ENCODE measurements at regions not wholly inside any gene's neighbourhood (a gene's known extent, or its start where the extent isn't known, plus 50 kb on each side); places are given as distances from the start of the nearest gene placed in this dataset.

DNA sequence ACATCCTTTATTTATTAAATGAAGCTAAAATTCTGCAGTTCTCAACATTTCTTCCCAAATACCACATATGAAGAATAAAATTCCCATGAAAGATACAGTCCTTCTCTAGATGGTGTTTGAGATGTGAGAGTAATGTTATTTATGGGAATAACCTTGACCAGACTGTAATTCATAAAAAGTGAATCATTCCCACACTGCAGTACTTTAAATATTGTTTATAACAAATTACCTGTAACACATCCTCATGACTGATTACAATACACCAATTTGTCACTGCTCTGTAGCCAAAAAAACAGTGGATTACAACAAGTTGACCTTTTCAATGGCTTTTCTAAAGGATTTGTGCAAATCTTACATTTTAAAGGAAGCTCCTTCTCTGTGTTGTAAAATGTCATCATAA lies 651.3 kb downstream of the NSUN3 start (continued):
- TF ChIP-seq, protein P1, sequence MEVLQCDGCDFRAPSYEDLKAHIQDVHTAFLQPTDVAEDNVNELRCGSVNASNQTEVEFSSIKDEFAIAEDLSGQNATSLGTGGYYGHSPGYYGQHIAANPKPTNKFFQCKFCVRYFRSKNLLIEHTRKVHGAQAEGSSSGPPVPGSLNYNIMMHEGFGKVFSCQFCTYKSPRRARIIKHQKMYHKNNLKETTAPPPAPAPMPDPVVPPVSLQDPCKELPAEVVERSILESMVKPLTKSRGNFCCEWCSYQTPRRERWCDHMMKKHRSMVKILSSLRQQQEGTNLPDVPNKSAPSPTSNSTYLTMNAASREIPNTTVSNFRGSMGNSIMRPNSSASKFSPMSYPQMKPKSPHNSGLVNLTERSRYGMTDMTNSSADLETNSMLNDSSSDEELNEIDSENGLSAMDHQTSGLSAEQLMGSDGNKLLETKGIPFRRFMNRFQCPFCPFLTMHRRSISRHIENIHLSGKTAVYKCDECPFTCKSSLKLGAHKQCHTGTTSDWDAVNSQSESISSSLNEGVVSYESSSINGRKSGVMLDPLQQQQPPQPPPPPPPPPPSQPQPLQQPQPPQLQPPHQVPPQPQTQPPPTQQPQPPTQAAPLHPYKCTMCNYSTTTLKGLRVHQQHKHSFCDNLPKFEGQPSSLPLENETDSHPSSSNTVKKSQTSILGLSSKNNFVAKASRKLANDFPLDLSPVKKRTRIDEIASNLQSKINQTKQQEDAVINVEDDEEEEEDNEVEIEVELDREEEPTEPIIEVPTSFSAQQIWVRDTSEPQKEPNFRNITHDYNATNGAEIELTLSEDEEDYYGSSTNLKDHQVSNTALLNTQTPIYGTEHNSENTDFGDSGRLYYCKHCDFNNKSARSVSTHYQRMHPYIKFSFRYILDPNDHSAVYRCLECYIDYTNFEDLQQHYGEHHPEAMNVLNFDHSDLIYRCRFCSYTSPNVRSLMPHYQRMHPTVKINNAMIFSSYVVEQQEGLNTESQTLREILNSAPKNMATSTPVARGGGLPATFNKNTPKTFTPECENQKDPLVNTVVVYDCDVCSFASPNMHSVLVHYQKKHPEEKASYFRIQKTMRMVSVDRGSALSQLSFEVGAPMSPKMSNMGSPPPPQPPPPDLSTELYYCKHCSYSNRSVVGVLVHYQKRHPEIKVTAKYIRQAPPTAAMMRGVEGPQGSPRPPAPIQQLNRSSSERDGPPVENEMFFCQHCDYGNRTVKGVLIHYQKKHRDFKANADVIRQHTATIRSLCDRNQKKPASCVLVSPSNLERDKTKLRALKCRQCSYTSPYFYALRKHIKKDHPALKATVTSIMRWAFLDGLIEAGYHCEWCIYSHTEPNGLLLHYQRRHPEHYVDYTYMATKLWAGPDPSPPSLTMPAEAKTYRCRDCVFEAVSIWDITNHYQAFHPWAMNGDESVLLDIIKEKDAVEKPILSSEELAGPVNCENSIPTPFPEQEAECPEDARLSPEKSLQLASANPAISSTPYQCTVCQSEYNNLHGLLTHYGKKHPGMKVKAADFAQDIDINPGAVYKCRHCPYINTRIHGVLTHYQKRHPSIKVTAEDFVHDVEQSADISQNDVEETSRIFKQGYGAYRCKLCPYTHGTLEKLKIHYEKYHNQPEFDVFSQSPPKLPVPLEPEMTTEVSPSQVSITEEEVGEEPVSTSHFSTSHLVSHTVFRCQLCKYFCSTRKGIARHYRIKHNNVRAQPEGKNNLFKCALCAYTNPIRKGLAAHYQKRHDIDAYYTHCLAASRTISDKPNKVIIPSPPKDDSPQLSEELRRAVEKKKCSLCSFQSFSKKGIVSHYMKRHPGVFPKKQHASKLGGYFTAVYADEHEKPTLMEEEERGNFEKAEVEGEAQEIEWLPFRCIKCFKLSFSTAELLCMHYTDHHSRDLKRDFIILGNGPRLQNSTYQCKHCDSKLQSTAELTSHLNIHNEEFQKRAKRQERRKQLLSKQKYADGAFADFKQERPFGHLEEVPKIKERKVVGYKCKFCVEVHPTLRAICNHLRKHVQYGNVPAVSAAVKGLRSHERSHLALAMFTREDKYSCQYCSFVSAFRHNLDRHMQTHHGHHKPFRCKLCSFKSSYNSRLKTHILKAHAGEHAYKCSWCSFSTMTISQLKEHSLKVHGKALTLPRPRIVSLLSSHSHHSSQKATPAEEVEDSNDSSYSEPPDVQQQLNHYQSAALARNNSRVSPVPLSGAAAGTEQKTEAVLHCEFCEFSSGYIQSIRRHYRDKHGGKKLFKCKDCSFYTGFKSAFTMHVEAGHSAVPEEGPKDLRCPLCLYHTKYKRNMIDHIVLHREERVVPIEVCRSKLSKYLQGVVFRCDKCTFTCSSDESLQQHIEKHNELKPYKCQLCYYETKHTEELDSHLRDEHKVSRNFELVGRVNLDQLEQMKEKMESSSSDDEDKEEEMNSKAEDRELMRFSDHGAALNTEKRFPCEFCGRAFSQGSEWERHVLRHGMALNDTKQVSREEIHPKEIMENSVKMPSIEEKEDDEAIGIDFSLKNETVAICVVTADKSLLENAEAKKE (CRISPR knock-in tag; IDR thresholded peaks at IDR 0.05) = no peak
- no peak for TF ChIP-seq NANOG (IDR thresholded peaks at IDR 0.05; ENCODE audit: borderline replicate concordance)
- TF ChIP-seq, protein P2, sequence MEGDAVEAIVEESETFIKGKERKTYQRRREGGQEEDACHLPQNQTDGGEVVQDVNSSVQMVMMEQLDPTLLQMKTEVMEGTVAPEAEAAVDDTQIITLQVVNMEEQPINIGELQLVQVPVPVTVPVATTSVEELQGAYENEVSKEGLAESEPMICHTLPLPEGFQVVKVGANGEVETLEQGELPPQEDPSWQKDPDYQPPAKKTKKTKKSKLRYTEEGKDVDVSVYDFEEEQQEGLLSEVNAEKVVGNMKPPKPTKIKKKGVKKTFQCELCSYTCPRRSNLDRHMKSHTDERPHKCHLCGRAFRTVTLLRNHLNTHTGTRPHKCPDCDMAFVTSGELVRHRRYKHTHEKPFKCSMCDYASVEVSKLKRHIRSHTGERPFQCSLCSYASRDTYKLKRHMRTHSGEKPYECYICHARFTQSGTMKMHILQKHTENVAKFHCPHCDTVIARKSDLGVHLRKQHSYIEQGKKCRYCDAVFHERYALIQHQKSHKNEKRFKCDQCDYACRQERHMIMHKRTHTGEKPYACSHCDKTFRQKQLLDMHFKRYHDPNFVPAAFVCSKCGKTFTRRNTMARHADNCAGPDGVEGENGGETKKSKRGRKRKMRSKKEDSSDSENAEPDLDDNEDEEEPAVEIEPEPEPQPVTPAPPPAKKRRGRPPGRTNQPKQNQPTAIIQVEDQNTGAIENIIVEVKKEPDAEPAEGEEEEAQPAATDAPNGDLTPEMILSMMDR (conservative IDR thresholded peaks at IDR 0.05; ENCODE audit: low read depth in 2 of 2) = no peak
- no peak for TF ChIP-seq STAT1 (IDR thresholded peaks at IDR 0.05; ENCODE audit: unreplicated experiment)
- TF ChIP-seq CREB1 (CRISPR knock-in tag; IDR thresholded peaks at IDR 0.05; ENCODE audit: low read depth) = no peak
- TF ChIP-seq JUNB (IDR thresholded peaks at IDR 0.05; ENCODE audit: unreplicated experiment) = no peak
- TF ChIP-seq POLR2AphosphoS5 (IDR thresholded peaks at IDR 0.05; ENCODE audit: low read depth) = no peak
- no peak for TF ChIP-seq EZH2 (IDR thresholded peaks at IDR 0.05; ENCODE audit: low read depth, unreplicated experiment)
- TF ChIP-seq EZH2phosphoT487 (IDR thresholded peaks at IDR 0.05; ENCODE audit: unreplicated experiment) = no peak
- no peak for TF ChIP-seq ZNF331 (CRISPR knock-in tag; IDR thresholded peaks at IDR 0.05; ENCODE audit: low read depth)
- TF ChIP-seq, protein P3, sequence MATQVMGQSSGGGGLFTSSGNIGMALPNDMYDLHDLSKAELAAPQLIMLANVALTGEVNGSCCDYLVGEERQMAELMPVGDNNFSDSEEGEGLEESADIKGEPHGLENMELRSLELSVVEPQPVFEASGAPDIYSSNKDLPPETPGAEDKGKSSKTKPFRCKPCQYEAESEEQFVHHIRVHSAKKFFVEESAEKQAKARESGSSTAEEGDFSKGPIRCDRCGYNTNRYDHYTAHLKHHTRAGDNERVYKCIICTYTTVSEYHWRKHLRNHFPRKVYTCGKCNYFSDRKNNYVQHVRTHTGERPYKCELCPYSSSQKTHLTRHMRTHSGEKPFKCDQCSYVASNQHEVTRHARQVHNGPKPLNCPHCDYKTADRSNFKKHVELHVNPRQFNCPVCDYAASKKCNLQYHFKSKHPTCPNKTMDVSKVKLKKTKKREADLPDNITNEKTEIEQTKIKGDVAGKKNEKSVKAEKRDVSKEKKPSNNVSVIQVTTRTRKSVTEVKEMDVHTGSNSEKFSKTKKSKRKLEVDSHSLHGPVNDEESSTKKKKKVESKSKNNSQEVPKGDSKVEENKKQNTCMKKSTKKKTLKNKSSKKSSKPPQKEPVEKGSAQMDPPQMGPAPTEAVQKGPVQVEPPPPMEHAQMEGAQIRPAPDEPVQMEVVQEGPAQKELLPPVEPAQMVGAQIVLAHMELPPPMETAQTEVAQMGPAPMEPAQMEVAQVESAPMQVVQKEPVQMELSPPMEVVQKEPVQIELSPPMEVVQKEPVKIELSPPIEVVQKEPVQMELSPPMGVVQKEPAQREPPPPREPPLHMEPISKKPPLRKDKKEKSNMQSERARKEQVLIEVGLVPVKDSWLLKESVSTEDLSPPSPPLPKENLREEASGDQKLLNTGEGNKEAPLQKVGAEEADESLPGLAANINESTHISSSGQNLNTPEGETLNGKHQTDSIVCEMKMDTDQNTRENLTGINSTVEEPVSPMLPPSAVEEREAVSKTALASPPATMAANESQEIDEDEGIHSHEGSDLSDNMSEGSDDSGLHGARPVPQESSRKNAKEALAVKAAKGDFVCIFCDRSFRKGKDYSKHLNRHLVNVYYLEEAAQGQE (IDR thresholded peaks at IDR 0.05; ENCODE audit: unreplicated experiment) = no peak

Data from GM23338 (cell line).